GM18868 (cell line): ENCODE measurements at regions not wholly inside any gene's neighbourhood (a gene's known extent, or its start where the extent isn't known, plus 50 kb on each side); places are given as distances from the start of the nearest gene placed in this dataset.

ENCODE experiments used
- ATAC-seq: cut with Tn5 transposase; IDR thresholded peaks from one replicate; pipeline ENCODE4 v1.9.1; 2021; ENCODE audit warnings: mild to moderate bottlenecking, moderate library complexity; ENCODE audit not compliant: unreplicated experiment

GRCh38 chrX:98338544-98338943 lies 1454.8 kb downstream of the RPA4 start:
- no peak for ATAC-seq

- ATAC-seq = no peak
These were observed 1467.2 kb downstream of the RPA4 start for GRCh38 chrX:98350940-98351339.

GRCh38 chrX:98357146-98357545 lies 1473.4 kb downstream of the RPA4 start:
- ATAC-seq = no peak

- no peak for ATAC-seq
These were observed 1478.9 kb downstream of the RPA4 start for GRCh38 chrX:98362630-98363029.

GRCh38 chrX:98371994-98372393 lies 1488.3 kb downstream of the RPA4 start:
- ATAC-seq = no peak

GRCh38 chrX:98379134-98379533 lies 1495.4 kb downstream of the RPA4 start:
- no peak for ATAC-seq

- no peak for ATAC-seq
These were observed 1496.4 kb downstream of the RPA4 start for GRCh38 chrX:98380106-98380505.

GRCh38 chrX:98380556-98380955 lies 1496.8 kb downstream of the RPA4 start:
- ATAC-seq = no peak

- ATAC-seq = no peak
These were observed 1514.8 kb downstream of the RPA4 start for GRCh38 chrX:98398542-98398941.

- no peak for ATAC-seq
These were observed 1521.7 kb downstream of the RPA4 start for GRCh38 chrX:98405376-98405775.

- no peak for ATAC-seq
These were observed 1523.9 kb downstream of the RPA4 start for GRCh38 chrX:98407584-98407983.

- ATAC-seq = no peak
These were observed 1526.2 kb downstream of the RPA4 start for GRCh38 chrX:98409867-98410266.

- ATAC-seq = no peak
These were observed 1528.3 kb downstream of the RPA4 start for GRCh38 chrX:98412058-98412457.

- no peak for ATAC-seq
These were observed 1538.8 kb downstream of the RPA4 start for GRCh38 chrX:98422536-98422935.

- ATAC-seq = no peak
These were observed 1548.7 kb downstream of the RPA4 start for GRCh38 chrX:98432413-98432812.

GRCh38 chrX:98448524-98448923 lies 1564.8 kb downstream of the RPA4 start:
- ATAC-seq = no peak

GRCh38 chrX:98452456-98452855 lies 1568.7 kb downstream of the RPA4 start:
- ATAC-seq = no peak

GRCh38 chrX:98459669-98460068 lies 1576.0 kb downstream of the RPA4 start:
- ATAC-seq = no peak

GRCh38 chrX:98480606-98481005 lies 1596.9 kb downstream of the RPA4 start:
- no peak for ATAC-seq

- ATAC-seq = no peak
These were observed 1597.9 kb downstream of the RPA4 start for GRCh38 chrX:98481636-98482035.

GRCh38 chrX:98490670-98491069 lies 1607.0 kb downstream of the RPA4 start:
- no peak for ATAC-seq

- no peak for ATAC-seq
These were observed 1617.7 kb downstream of the RPA4 start for GRCh38 chrX:98501426-98501825.

GRCh38 chrX:98506907-98507306 lies 1623.2 kb downstream of the RPA4 start:
- ATAC-seq = no peak

- ATAC-seq = no peak
These were observed 1630.3 kb downstream of the RPA4 start for GRCh38 chrX:98514032-98514431.
